ENCODE measurements at regions not wholly inside any gene's neighbourhood (a gene's known extent, or its start where the extent isn't known, plus 50 kb on each side); places are given as distances from the start of the nearest gene placed in this dataset.

DNA sequence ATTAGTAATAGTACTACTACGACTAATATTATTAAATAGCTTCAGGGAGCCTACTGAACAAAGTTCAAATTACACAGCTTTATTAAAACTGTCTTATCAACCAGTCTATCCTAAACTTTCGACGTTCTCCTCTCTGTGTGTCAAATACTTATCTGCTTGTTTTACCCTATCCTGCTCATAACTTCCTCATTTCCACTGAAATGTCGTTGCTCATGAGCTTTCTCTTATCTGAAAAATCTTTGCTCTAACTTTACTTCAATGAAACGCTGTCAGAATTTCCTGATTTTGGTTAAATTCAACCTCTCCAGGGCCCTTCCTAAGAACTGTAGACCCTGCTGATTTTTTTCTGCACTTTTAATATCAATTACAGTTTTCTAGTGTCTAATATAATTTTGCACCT is 1431.0 kb upstream of the WWC1 start:
- intact Hi-C loops (cut with micrococcal nuclease), result no loop called here
- POLR2A ChIA-PET, result no interaction called here
- Histone ChIP-seq H3K79me2 (ENCODE audit: control insufficient read depth, insufficient read depth, low read length) (no peaks in the 10 kb centered on the region), H3K27me3 (replicated peaks in 1 of 4; ENCODE audit: control extremely low read depth in 1 of 4, control insufficient read depth in 3 of 4, insufficient read depth in 4 of 4, low read length in 3 of 4) (no peaks in the 10 kb centered on the region), H2AFZ (ENCODE audit: insufficient read depth, low read depth, low read length, poor library complexity, severe bottlenecking) (no peak overlapping the region), H3K4me2 (replicated peaks; ENCODE audit: low read depth, low read length, poor library complexity, severe bottlenecking) (no peak overlapping the region), H3K36me3 (replicated peaks in 1 of 2; ENCODE audit: control extremely low read depth in 1 of 2, control insufficient read depth in 1 of 2, extremely low read depth in 1 of 2, insufficient read depth in 2 of 2, low read length in 1 of 2) (no peaks in the 10 kb centered on the region), H3K4me1 (ENCODE audit: control insufficient read depth in 2 of 2, insufficient read depth in 2 of 2, low read length in 2 of 2) (no peaks in the 10 kb centered on the region), H4K20me1 (ENCODE audit: control insufficient read depth, insufficient read depth, low read length, poor library complexity, severe bottlenecking) (no peaks in the 10 kb centered on the region), H3K27ac (ENCODE audit: low read length in 2 of 2) (no peak overlapping the region), H3K9ac (ENCODE audit: low read length) (no peak overlapping the region), H3K4me3 (ENCODE audit: control extremely low read depth in 1 of 5, extremely low read depth in 1 of 5, insufficient read depth in 1 of 5, low read depth in 2 of 5, low read length in 4 of 5) (no peak overlapping the region), H3K9me3 (ENCODE audit: control extremely low read depth in 1 of 3, control insufficient read depth in 2 of 3, insufficient read depth in 1 of 3, low read length in 2 of 3) (peaks cover 0 to 1% (median 0%) of the 10 kb centered on the region in 3 donors)
- TF ChIP-seq, protein P1, sequence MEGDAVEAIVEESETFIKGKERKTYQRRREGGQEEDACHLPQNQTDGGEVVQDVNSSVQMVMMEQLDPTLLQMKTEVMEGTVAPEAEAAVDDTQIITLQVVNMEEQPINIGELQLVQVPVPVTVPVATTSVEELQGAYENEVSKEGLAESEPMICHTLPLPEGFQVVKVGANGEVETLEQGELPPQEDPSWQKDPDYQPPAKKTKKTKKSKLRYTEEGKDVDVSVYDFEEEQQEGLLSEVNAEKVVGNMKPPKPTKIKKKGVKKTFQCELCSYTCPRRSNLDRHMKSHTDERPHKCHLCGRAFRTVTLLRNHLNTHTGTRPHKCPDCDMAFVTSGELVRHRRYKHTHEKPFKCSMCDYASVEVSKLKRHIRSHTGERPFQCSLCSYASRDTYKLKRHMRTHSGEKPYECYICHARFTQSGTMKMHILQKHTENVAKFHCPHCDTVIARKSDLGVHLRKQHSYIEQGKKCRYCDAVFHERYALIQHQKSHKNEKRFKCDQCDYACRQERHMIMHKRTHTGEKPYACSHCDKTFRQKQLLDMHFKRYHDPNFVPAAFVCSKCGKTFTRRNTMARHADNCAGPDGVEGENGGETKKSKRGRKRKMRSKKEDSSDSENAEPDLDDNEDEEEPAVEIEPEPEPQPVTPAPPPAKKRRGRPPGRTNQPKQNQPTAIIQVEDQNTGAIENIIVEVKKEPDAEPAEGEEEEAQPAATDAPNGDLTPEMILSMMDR (IDR thresholded peaks at IDR 0.05), result no peak
- TF ChIP-seq EZH2 (IDR thresholded peaks at IDR 0.05; ENCODE audit: borderline replicate concordance, insufficient read depth, low read depth, low read length, poor library complexity, severe bottlenecking), result no peak
- peaks cover 2% of the 10 kb centered on the region for H3K9me3 Mint-ChIP-seq (ENCODE audit: insufficient read depth)
- no peak overlapping the region for H3K27ac Mint-ChIP-seq
- no peaks in the 10 kb centered on the region for H3K27me3 Mint-ChIP-seq
- no peaks in the 10 kb centered on the region for H3K4me1 Mint-ChIP-seq
- 3% methylated on average over 2 of the region's 5 CpGs for WGBS (ENCODE audit: insufficient coverage)
- no peak overlapping the region for H3K4me3 Mint-ChIP-seq
- CTCF ChIA-PET, result no interaction called here
- no peak for DNase-seq
- ATAC-seq (ENCODE audit: low read depth), result no peak

DNA sequence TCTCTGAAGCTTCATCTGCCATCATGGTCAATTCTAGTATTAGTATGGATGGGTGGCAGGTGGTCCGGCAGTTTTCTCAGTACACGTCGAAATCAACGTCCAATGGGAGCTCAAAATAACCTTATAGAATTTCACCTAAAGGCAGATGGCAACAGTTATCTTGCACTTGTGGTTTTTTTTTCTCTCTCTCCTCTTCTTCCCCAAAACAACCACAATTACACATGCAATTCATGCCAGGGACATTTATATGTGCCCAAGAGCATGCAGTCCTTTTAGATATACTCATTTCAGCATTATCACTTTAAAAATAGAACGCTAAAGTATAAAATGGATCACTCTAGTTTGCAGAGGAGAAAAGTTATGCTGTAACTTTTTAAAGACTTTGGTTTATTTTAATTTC is 1428.9 kb upstream of the WWC1 start:
- no peaks in the 10 kb centered on the region for H3K36me3 ChIP-seq (replicated peaks in 1 of 2; ENCODE audit: control extremely low read depth in 1 of 2, control insufficient read depth in 1 of 2, extremely low read depth in 1 of 2, insufficient read depth in 2 of 2, low read length in 1 of 2)
- peaks cover 2% of the 10 kb centered on the region for H3K9me3 Mint-ChIP-seq (ENCODE audit: insufficient read depth)
- ATAC-seq (ENCODE audit: low read depth) (no peak), DNase-seq (no peak)
- H3K4me3 ChIP-seq (ENCODE audit: control extremely low read depth in 1 of 5, extremely low read depth in 1 of 5, insufficient read depth in 1 of 5, low read depth in 2 of 5, low read length in 4 of 5), result no peak overlapping the region
- no peaks in the 10 kb centered on the region for H3K4me1 ChIP-seq (ENCODE audit: control insufficient read depth in 2 of 2, insufficient read depth in 2 of 2, low read length in 2 of 2)
- no peaks in the 10 kb centered on the region for H3K9me3 ChIP-seq (ENCODE audit: control extremely low read depth in 1 of 3, control insufficient read depth in 2 of 3, insufficient read depth in 1 of 3, low read length in 2 of 3)
- intact Hi-C loops (cut with micrococcal nuclease), result no loop called here
- no peak overlapping the region for H3K9ac ChIP-seq (ENCODE audit: low read length)
- no CpG with 5 or more reads among the region's 5 CpGs for WGBS (ENCODE audit: insufficient coverage)
- H3K27ac ChIP-seq (ENCODE audit: low read length in 2 of 2), result no peak overlapping the region
- no peak overlapping the region for H3K4me3 Mint-ChIP-seq
- H3K27me3 Mint-ChIP-seq, result no peaks in the 10 kb centered on the region
- H3K27me3 ChIP-seq (replicated peaks in 1 of 4; ENCODE audit: control extremely low read depth in 1 of 4, control insufficient read depth in 3 of 4, insufficient read depth in 4 of 4, low read length in 3 of 4), result no peaks in the 10 kb centered on the region
- no peak overlapping the region for H3K4me2 ChIP-seq (replicated peaks; ENCODE audit: low read depth, low read length, poor library complexity, severe bottlenecking)
- no peak overlapping the region for H3K27ac Mint-ChIP-seq
- H3K79me2 ChIP-seq (ENCODE audit: control insufficient read depth, insufficient read depth, low read length), result no peaks in the 10 kb centered on the region
- CTCF ChIA-PET, result no interaction called here
- H3K4me1 Mint-ChIP-seq, result no peaks in the 10 kb centered on the region
- no peak overlapping the region for H2AFZ ChIP-seq (ENCODE audit: insufficient read depth, low read depth, low read length, poor library complexity, severe bottlenecking)
- POLR2A ChIA-PET, result no interaction called here
- TF ChIP-seq, protein P1 (IDR thresholded peaks at IDR 0.05), result no peak
- no peak for TF ChIP-seq EZH2 (IDR thresholded peaks at IDR 0.05; ENCODE audit: borderline replicate concordance, insufficient read depth, low read depth, low read length, poor library complexity, severe bottlenecking)
- no peaks in the 10 kb centered on the region for H4K20me1 ChIP-seq (ENCODE audit: control insufficient read depth, insufficient read depth, low read length, poor library complexity, severe bottlenecking)
